ENCODE measurements at regions not wholly inside any gene's neighbourhood (a gene's known extent, or its start where the extent isn't known, plus 50 kb on each side); places are given as distances from the start of the nearest gene placed in this dataset.

GRCh38 chr3:193132241-193132640 lies 108.8 kb upstream of the PLAAT1 start:
- Histone ChIP-seq H3K9me3 (no peaks in the 10 kb centered on the region), H3K27ac (no peak overlapping the region), H3K27me3 (no peaks in the 10 kb centered on the region), H3K4me3 (no peak overlapping the region), H3K4me1 (no peaks in the 10 kb centered on the region), H3K36me3 (no peaks in the 10 kb centered on the region)
- TF ChIP-seq, protein P1, sequence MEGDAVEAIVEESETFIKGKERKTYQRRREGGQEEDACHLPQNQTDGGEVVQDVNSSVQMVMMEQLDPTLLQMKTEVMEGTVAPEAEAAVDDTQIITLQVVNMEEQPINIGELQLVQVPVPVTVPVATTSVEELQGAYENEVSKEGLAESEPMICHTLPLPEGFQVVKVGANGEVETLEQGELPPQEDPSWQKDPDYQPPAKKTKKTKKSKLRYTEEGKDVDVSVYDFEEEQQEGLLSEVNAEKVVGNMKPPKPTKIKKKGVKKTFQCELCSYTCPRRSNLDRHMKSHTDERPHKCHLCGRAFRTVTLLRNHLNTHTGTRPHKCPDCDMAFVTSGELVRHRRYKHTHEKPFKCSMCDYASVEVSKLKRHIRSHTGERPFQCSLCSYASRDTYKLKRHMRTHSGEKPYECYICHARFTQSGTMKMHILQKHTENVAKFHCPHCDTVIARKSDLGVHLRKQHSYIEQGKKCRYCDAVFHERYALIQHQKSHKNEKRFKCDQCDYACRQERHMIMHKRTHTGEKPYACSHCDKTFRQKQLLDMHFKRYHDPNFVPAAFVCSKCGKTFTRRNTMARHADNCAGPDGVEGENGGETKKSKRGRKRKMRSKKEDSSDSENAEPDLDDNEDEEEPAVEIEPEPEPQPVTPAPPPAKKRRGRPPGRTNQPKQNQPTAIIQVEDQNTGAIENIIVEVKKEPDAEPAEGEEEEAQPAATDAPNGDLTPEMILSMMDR (IDR thresholded peaks at IDR 0.05), result no peak
- intact Hi-C loops (cut with DNase I), result no loop called here
- DNase-seq (ENCODE audit: low spot score in 2 of 2), result no peak

DNA sequence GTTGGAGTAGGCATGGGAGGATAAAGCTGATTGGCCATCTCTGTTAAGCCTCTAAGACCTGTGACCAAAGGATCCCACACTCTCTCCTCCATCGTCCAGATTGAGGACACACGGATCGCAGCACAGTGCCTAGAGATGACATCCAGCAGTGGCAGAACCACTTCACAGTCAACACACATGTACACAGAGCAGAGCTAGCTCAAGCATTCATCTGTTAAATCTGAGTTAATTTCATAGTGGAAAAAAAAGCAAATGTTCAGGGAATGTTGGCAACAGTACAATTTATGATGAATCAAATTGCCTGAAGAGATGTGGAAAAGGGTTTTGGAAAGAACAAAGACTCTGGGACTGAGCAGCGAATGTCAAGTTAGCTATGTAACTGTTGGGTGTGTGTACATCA lies 108.1 kb upstream of the PLAAT1 start:
- no peak overlapping the region for H3K4me3 ChIP-seq
- H3K27ac ChIP-seq, result no peak overlapping the region
- H3K36me3 ChIP-seq, result no peaks in the 10 kb centered on the region
- H3K27me3 ChIP-seq, result no peaks in the 10 kb centered on the region
- no peaks in the 10 kb centered on the region for H3K9me3 ChIP-seq
- H3K4me1 ChIP-seq, result no peaks in the 10 kb centered on the region
- no peak for DNase-seq (ENCODE audit: low spot score in 2 of 2)
- TF ChIP-seq, protein P1 (IDR thresholded peaks at IDR 0.05), result no peak
- intact Hi-C loops (cut with DNase I), result no loop called here

- no peaks in the 10 kb centered on the region for H3K9me3 ChIP-seq
- no peaks in the 10 kb centered on the region for H3K27me3 ChIP-seq
- TF ChIP-seq, protein P1 (IDR thresholded peaks at IDR 0.05), result no peak
- no peak for DNase-seq (ENCODE audit: low spot score in 2 of 2)
- no peaks in the 10 kb centered on the region for H3K36me3 ChIP-seq
- no peak overlapping the region for H3K4me3 ChIP-seq
- H3K27ac ChIP-seq, result no peak overlapping the region
- no peaks in the 10 kb centered on the region for H3K4me1 ChIP-seq
- intact Hi-C loops (cut with DNase I), result no loop called here
Observed at GRCh38 chr3:193134856-193135255, 106.2 kb upstream of the PLAAT1 start.

GRCh38 chr3:193140381-193140780 lies 100.6 kb upstream of the PLAAT1 start:
- intact Hi-C loops (cut with DNase I), result no loop called here
- H3K4me3 ChIP-seq, result no peak overlapping the region
- no peaks in the 10 kb centered on the region for H3K9me3 ChIP-seq
- TF ChIP-seq, protein P1 (IDR thresholded peaks at IDR 0.05), result no peak
- no peaks in the 10 kb centered on the region for H3K27me3 ChIP-seq
- H3K27ac ChIP-seq, result no peak overlapping the region
- H3K4me1 ChIP-seq, result no peaks in the 10 kb centered on the region
- H3K36me3 ChIP-seq, result no peaks in the 10 kb centered on the region
- no peak for DNase-seq (ENCODE audit: low spot score in 2 of 2)

DNA sequence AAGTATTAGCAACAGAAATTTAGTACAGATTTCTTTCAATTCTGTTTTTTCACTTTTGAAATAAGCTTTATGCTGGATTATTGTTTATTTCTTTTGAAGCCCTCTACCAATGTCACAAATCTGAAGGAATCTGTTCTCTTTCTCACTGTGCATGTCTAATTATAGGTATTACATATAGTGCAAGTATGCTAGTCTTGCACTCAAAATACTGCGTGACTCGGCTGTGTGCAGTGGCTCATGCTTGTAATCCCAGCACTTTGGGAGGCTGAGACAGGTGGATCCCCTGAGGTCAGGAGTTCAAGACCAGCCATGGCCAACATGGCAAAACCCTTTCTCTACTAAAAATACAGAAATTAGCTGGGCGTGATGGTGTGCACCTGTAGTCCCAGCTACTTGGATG lies 95.8 kb upstream of the PLAAT1 start:
- TF ChIP-seq, protein P1 (IDR thresholded peaks at IDR 0.05), result no peak
- Histone ChIP-seq H3K9me3 (no peaks in the 10 kb centered on the region), H3K27me3 (no peaks in the 10 kb centered on the region), H3K36me3 (no peaks in the 10 kb centered on the region), H3K4me1 (no peaks in the 10 kb centered on the region), H3K27ac (no peak overlapping the region), H3K4me3 (no peak overlapping the region)
- intact Hi-C loops (cut with DNase I), result no loop called here
- no peak for DNase-seq (ENCODE audit: low spot score in 2 of 2)

Data from ascending aorta (tissue), 2 donors.